22Rv1 (cell line): ENCODE measurements at regions not wholly inside any gene's neighbourhood (a gene's known extent, or its start where the extent isn't known, plus 50 kb on each side); places are given as distances from the start of the nearest gene placed in this dataset.

ENCODE experiments used
- H3K27ac ChIP-seq: fragments of 450-650 bp; 2 replicates; pipeline ENCODE4 v1.5.1; 2017
- ZFX ChIP-seq: fragments of 450-650 bp; IDR thresholded peaks from 2 replicates; pipeline ENCODE4 v1.6.1; 2017; ENCODE audit warnings: antibody characterized with exemption, borderline replicate concordance
- TF ChIP-seq, protein P1 (sequence below): fragments of 450-650 bp; IDR thresholded peaks from 2 replicates; pipeline ENCODE4 v1.5.1; 2017; ENCODE audit warnings: mild to moderate bottlenecking

DNA sequence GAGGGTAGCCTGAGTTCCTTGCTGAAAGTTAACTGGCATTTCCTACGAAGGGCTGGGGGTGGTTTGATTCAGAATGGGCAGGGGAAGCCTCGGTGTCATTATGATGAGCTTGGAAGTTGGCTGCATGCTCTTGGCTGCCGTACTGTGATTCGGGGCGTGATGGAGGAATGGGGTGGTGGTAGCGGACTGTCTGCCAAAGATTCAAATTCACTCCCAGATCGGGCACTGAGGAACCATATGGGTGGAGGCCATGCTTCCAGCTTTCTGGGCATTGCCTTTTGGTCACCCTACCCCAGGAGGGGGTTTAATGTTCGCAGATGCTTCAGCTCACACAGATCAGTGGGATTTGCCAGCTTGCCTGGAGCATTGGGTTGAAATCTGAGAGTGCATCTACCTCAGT lies 492.8 kb upstream of the EEF2KMT start:
- no peak overlapping the region for H3K27ac ChIP-seq

DNA sequence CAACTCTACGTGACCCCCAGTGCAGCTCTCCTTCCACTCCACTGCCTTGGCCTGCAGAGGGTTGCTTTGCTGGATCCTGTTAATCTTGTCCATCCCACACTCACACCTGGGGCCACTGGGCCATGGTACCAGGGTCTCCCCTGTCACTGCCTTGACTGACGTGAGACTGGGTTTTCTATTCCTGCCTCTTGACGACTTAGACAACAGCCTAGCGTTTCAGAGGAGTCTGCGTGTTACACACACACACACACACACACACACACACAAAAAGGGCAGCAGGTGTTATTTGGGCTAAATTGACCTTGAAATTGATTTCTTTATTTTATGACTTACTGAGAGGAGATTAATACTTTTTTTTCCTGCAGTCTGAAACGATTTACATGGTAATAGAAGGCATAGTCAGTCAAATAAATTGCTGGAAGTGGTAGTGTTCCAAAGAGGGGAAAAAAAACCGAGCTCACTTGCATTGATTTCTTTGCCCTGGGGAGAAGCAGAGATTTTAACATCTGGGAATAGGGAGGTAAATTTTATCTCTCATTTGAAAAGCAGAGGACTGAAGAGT lies 492.3 kb upstream of the EEF2KMT start:
- no peak overlapping the region for H3K27ac ChIP-seq
- TF ChIP-seq ZFX = no peak
- TF ChIP-seq, protein P1, sequence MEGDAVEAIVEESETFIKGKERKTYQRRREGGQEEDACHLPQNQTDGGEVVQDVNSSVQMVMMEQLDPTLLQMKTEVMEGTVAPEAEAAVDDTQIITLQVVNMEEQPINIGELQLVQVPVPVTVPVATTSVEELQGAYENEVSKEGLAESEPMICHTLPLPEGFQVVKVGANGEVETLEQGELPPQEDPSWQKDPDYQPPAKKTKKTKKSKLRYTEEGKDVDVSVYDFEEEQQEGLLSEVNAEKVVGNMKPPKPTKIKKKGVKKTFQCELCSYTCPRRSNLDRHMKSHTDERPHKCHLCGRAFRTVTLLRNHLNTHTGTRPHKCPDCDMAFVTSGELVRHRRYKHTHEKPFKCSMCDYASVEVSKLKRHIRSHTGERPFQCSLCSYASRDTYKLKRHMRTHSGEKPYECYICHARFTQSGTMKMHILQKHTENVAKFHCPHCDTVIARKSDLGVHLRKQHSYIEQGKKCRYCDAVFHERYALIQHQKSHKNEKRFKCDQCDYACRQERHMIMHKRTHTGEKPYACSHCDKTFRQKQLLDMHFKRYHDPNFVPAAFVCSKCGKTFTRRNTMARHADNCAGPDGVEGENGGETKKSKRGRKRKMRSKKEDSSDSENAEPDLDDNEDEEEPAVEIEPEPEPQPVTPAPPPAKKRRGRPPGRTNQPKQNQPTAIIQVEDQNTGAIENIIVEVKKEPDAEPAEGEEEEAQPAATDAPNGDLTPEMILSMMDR = no peak

More for the DNA sequence above, 492.8 kb upstream of the EEF2KMT start:
- TF ChIP-seq, protein P1 = no peak
- TF ChIP-seq ZFX = no peak

DNA sequence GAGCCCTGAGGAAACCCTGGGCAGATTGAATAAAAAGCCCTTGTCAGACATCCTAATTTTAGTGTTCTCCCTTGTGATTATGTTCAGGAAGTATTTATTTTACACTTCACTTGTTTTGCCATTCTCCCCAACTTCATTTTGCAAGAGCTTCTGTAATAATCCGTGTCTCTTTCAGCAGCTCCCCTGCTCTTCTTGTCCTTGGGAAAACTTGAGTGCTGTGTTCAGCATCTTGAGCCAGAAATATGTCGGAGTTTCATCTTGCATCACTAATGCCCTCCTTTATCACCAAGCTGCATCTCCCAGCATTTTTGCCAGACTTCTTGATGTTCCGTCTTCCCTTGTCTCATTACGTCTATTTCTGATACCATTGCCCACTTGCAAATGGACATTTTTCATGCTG lies 486.5 kb upstream of the EEF2KMT start:
- TF ChIP-seq, protein P1 = no peak
- H3K27ac ChIP-seq = no peak overlapping the region

DNA sequence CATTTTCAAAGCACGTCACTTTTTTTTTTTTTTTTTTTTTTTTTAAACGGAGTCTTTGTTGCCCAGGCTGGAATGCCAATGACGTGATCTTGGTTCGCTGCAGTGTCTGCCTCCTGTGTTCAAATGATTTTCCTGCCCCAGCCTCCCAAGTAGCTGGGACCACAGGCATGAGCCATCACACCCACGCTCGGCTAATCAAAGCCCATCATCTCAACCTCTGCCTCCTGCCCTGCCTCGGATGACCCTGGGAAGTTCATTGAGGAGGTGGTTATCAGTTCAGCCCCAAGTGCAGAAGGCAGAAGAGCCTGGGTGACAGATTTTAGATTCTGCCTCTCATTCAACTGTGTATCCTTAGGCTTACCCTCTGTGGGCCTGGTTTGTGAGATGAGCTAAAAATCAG lies 484.9 kb upstream of the EEF2KMT start:
- no peak overlapping the region for H3K27ac ChIP-seq
- TF ChIP-seq ZFX = no peak
- TF ChIP-seq, protein P1 = no peak

DNA sequence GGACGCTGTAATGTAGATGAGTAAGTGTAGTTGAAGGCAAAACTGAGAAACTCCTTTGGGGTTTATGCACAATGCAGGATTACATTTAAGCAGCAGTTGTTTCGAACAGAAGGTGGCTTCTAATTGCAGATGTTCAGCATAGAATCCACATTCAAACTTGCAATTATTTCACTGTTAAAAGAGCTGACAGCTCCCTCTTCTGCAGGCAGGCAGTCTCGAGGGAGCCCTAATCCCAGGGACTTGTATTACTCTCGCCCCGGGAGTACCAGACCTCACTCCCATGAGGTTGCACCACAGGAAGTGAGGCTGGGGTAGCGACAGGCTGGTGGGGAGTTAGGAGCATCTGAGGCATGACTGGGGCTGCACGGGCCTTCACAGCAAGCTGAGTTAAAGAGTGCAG lies 484.3 kb upstream of the EEF2KMT start:
- TF ChIP-seq ZFX = no peak
- TF ChIP-seq, protein P1 = no peak
- H3K27ac ChIP-seq = no peak overlapping the region

DNA sequence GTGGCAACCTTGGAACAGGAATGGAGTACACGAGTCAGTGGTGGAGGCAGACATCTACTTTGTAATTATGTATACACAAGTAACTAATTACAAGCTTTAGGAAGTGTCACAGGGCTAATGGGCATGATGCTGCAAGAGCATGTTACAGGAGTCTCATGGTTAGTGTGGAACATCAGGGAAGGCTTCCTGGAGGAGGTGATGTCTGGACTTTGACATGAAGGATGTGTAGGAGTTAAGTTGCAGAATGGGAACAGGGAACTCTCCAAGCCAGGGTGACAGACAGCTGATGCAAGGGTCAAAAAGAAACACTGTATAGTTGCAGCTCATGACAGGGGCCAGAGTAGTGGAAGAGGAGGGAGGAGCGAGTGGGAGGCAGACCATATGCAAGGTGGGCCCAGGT lies 483.8 kb upstream of the EEF2KMT start:
- H3K27ac ChIP-seq = no peak overlapping the region
- TF ChIP-seq, protein P1 = no peak
- no peak for TF ChIP-seq ZFX

DNA sequence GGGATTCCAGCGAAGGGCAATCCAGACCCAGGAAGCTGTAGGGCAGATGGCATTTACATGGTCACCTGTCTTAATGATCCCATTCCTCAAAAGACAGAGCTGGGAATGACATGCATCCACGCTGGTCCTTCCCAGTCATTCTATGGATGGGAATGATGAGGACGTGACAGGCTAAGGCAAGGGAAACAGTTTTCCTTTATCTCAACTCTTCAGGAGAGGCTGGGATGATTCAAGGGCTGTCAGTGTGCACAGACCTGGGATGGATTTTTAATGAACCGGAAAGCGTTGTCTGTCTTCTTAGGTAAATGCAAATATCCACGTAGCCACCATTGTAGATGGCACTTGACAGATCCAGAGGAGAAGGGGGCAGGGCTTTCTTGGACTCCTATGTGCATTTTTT lies 483.2 kb upstream of the EEF2KMT start:
- TF ChIP-seq, protein P1 = no peak
- no peak for TF ChIP-seq ZFX
- H3K27ac ChIP-seq = no peak overlapping the region
